SH-SY5Y (cell line): ENCODE measurements at regions not wholly inside any gene's neighbourhood (a gene's known extent, or its start where the extent isn't known, plus 50 kb on each side); places are given as distances from the start of the nearest gene placed in this dataset.

ENCODE experiments used
- GATA2 ChIP-seq: IDR thresholded peaks from 2 replicates; pipeline ENCODE4 v1.6.1; 2011; ENCODE audit warnings: mild to moderate bottlenecking, low read depth, low read length
- GATA3 ChIP-seq: IDR thresholded peaks from 2 replicates; pipeline ENCODE4 v1.6.1; 2011; ENCODE audit warnings: low read depth, mild to moderate bottlenecking, low read length, moderate library complexity

DNA sequence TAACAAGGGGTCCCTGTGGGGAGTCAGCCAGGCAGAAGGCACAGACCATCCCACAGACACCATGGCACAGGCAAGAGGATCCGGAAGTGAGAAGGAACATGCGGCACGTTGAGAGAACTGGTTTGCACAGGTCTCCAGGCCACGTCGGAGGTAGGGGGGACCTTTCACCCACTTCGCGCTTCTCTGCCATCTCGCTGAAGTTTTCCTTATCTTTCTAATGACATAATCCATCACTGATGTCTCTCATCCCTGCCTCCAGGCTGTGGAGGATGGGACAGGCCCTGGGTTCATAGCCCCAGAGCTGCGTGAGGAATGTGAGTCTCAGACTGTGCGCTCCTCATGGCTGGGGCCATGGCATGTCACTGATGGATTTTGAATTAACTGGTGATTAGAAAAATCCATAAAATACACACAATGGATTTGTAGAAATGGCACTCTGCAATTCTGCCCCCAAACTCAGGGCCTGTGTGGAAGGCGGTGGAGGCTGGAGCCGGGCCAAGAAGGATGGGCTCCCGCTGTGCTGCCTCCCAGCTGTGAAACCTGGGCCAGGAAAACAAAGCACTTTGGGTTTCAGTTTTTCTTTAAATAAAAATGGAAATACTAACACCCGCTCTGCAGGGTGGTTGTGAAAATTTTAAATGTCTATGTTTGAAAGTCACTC is 113.3 kb upstream of the ALKAL2 start:
- peak; percentile 54; the same call in 1 of the 2 replicates for TF ChIP-seq GATA2
- TF ChIP-seq GATA3: no peak
